ENCODE measurements at regions not wholly inside any gene's neighbourhood (a gene's known extent, or its start where the extent isn't known, plus 50 kb on each side); places are given as distances from the start of the nearest gene placed in this dataset.

GRCh38 chr15:95249524-95249923, 1018.2 kb downstream of the MCTP2 start:
- no peak for TF ChIP-seq EZH2 (optimal IDR thresholded peaks at IDR 0.05; ENCODE audit: low read depth, low read length)
- TF ChIP-seq, protein P1, sequence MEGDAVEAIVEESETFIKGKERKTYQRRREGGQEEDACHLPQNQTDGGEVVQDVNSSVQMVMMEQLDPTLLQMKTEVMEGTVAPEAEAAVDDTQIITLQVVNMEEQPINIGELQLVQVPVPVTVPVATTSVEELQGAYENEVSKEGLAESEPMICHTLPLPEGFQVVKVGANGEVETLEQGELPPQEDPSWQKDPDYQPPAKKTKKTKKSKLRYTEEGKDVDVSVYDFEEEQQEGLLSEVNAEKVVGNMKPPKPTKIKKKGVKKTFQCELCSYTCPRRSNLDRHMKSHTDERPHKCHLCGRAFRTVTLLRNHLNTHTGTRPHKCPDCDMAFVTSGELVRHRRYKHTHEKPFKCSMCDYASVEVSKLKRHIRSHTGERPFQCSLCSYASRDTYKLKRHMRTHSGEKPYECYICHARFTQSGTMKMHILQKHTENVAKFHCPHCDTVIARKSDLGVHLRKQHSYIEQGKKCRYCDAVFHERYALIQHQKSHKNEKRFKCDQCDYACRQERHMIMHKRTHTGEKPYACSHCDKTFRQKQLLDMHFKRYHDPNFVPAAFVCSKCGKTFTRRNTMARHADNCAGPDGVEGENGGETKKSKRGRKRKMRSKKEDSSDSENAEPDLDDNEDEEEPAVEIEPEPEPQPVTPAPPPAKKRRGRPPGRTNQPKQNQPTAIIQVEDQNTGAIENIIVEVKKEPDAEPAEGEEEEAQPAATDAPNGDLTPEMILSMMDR (IDR thresholded peaks at IDR 0.05; ENCODE audit: low read length): no peak

Data from MM.1S (cell line).